Smooth muscle cell (in vitro differentiated cells): ENCODE measurements at regions not wholly inside any gene's neighbourhood (a gene's known extent, or its start where the extent isn't known, plus 50 kb on each side); places are given as distances from the start of the nearest gene placed in this dataset.

Experiments used
- DNase-seq: peaks from one replicate; lab custom pipeline; 2025; ENCODE audit not compliant: unreplicated experiment; lab: John Stamatoyannopoulos, UW
- H2AFZ ChIP-seq: fragments of 200-600 bp; sonication (generic); 2 replicates; pipeline ENCODE4 v1.6.0; 2016; ENCODE audit warnings: antibody characterized with exemption, low read depth, mild to moderate bottlenecking
- H3F3A ChIP-seq: fragments of 200-600 bp; sonication (generic); 2 replicates; pipeline ENCODE4 v1.6.0; 2017; ENCODE audit warnings: antibody characterized with exemption, low read depth
- H3K27ac ChIP-seq: fragments of 200-600 bp; sonication (generic); 2 replicates; pipeline ENCODE4 v1.5.1; 2016; ENCODE audit warnings: low read depth, mild to moderate bottlenecking
- H3K27me3 ChIP-seq: fragments of 200-600 bp; sonication (generic); 2 replicates; pipeline ENCODE4 v1.6.1; 2016; ENCODE audit warnings: low read depth, mild to moderate bottlenecking
- H3K36me3 ChIP-seq: fragments of 200-600 bp; sonication (generic); 2 replicates; pipeline ENCODE4 v1.5.1; 2016; ENCODE audit warnings: low read depth
- H3K4me1 ChIP-seq: fragments of 200-600 bp; sonication (generic); 2 replicates; pipeline ENCODE4 v1.5.1; 2016; ENCODE audit warnings: low read depth
- H3K4me2 ChIP-seq: fragments of 200-600 bp; sonication (generic); 2 replicates; pipeline ENCODE4 v1.6.0; 2016; ENCODE audit warnings: mild to moderate bottlenecking
- H3K4me3 ChIP-seq: fragments of 200-600 bp; sonication (generic); 2 replicates; pipeline ENCODE4 v1.5.1; 2016; ENCODE audit warnings: mild to moderate bottlenecking
- H3K79me2 ChIP-seq: fragments of 200-600 bp; sonication (generic); 2 replicates; pipeline ENCODE4 v1.6.0; 2016; ENCODE audit warnings: low read depth, mild to moderate bottlenecking
- H3K9ac ChIP-seq: fragments of 200-600 bp; sonication (generic); 2 replicates; pipeline ENCODE4 v1.6.0; 2016; ENCODE audit warnings: low read depth
- H3K9me3 ChIP-seq: fragments of 200-600 bp; sonication (generic); replicated peaks from 2 replicates; pipeline ENCODE4 v1.5.1; 2016; ENCODE audit warnings: low read depth
- H4K20me1 ChIP-seq: fragments of 200-600 bp; sonication (generic); 2 replicates; pipeline ENCODE4 v1.6.0; 2016; ENCODE audit warnings: low read depth
- WGBS: methylation state at CpG from one replicate; pipeline ENCODE4 v1.1.7; 2016; ENCODE audit warnings: low lambda C conversion rate; 5-methylcytosine and 5-hydroxymethylcytosine counted together
- TF ChIP-seq, protein P1 (sequence below): fragments of 200-600 bp; sonication (generic); IDR thresholded peaks from 2 replicates; pipeline ENCODE4 v1.5.1; 2017; ENCODE audit warnings: borderline replicate concordance, mild to moderate bottlenecking, antibody characterized with exemption; ENCODE audit not compliant: insufficient read depth, poor library complexity, severe bottlenecking

DNA sequence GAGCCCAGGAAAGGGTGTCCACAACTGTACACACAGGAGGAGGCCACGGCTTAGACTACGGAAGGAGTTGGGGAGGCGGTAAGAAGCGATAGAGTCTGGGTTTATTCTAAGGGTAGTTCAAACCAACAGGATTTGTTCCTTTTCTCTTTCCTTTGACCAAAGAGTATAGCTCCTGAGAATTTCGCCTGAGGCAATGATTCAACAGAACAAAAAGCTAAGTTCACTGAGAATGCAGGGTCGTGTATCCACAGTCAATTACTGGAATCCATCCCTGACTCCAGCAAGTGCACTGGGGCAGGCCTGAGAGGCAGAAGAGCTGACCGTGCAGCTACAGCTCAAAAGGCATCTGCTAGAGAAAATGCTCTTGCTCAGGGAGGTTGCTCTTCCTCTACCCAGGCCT, 140.9 kb downstream of the TFCP2L1 start:
- Histone ChIP-seq H3K27ac (no peak overlapping the region), H4K20me1 (no peaks in the 10 kb centered on the region), H3K36me3 (no peaks in the 10 kb centered on the region), H3K27me3 (no peaks in the 10 kb centered on the region), H3K4me1 (no peaks in the 10 kb centered on the region), H2AFZ (no peak overlapping the region), H3K4me2 (no peak overlapping the region), H3K9me3 (no peaks in the 10 kb centered on the region), H3F3A (no peaks in the 10 kb centered on the region), H3K79me2 (no peaks in the 10 kb centered on the region), H3K4me3 (no peak overlapping the region), H3K9ac (no peak overlapping the region)
- WGBS = 82% methylated on average over 7 of the region's 7 CpGs
- DNase-seq = no peak
- TF ChIP-seq, protein P1, sequence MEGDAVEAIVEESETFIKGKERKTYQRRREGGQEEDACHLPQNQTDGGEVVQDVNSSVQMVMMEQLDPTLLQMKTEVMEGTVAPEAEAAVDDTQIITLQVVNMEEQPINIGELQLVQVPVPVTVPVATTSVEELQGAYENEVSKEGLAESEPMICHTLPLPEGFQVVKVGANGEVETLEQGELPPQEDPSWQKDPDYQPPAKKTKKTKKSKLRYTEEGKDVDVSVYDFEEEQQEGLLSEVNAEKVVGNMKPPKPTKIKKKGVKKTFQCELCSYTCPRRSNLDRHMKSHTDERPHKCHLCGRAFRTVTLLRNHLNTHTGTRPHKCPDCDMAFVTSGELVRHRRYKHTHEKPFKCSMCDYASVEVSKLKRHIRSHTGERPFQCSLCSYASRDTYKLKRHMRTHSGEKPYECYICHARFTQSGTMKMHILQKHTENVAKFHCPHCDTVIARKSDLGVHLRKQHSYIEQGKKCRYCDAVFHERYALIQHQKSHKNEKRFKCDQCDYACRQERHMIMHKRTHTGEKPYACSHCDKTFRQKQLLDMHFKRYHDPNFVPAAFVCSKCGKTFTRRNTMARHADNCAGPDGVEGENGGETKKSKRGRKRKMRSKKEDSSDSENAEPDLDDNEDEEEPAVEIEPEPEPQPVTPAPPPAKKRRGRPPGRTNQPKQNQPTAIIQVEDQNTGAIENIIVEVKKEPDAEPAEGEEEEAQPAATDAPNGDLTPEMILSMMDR = no peak

DNA sequence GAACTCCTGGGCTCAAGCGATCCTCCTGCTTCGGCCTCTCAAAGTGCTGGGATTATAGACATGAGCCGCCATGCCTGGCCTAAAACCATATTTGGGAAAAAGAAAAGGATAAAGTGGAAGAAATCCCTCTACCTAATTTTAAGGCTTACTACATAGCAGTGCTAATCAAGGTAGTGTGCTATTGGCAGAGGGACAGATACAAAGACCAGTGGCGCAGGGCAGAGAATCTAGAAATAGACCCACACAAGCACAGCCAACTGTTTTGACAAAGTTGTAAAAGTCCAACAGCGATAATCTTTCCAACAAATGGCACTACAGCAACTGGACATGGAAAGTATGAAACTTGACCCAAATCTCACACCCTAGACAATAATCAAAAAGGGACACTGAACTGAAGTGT, 138.4 kb downstream of the TFCP2L1 start:
- no peak for DNase-seq
- TF ChIP-seq, protein P1 = no peak
- Histone ChIP-seq H3K9ac (no peak overlapping the region), H4K20me1 (no peaks in the 10 kb centered on the region), H2AFZ (no peak overlapping the region), H3K4me1 (no peaks in the 10 kb centered on the region), H3K79me2 (no peaks in the 10 kb centered on the region), H3K27ac (no peak overlapping the region), H3K4me3 (no peak overlapping the region), H3K36me3 (no peaks in the 10 kb centered on the region), H3F3A (no peaks in the 10 kb centered on the region), H3K4me2 (no peak overlapping the region), H3K27me3 (peaks cover 8% of the 10 kb centered on the region), H3K9me3 (no peaks in the 10 kb centered on the region)
- WGBS = 97% methylated on average over 5 of the region's 5 CpGs

DNA sequence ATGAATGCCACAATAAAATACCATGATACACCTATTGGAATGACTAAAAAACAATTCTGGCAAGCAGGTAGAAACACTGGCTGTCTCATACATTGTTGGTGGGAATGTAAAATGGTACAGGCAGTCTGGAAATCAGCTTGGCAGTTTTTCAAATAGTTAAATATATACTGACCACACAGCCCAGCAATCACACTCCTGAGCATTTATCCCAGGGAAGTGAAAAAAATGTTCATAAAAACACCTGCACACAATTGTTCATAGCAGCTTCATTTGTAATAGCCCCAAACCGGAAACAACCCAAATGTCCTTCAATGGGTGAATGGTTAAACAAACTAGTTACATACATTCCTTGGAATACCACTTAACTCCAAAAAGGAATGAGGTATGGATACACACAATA, 137.2 kb downstream of the TFCP2L1 start:
- H3K4me1 ChIP-seq = no peaks in the 10 kb centered on the region
- no peak overlapping the region for H3K9ac ChIP-seq
- peaks cover 8% of the 10 kb centered on the region for H3K27me3 ChIP-seq
- H2AFZ ChIP-seq = no peak overlapping the region
- no peaks in the 10 kb centered on the region for H4K20me1 ChIP-seq
- TF ChIP-seq, protein P1 = no peak
- WGBS = 100% methylated on average over 1 of the region's 1 CpG
- H3K27ac ChIP-seq = no peak overlapping the region
- H3K36me3 ChIP-seq = no peaks in the 10 kb centered on the region
- no peak overlapping the region for H3K4me3 ChIP-seq
- H3K4me2 ChIP-seq = no peak overlapping the region
- no peaks in the 10 kb centered on the region for H3F3A ChIP-seq
- H3K79me2 ChIP-seq = no peaks in the 10 kb centered on the region
- no peaks in the 10 kb centered on the region for H3K9me3 ChIP-seq
- DNase-seq = no peak

DNA sequence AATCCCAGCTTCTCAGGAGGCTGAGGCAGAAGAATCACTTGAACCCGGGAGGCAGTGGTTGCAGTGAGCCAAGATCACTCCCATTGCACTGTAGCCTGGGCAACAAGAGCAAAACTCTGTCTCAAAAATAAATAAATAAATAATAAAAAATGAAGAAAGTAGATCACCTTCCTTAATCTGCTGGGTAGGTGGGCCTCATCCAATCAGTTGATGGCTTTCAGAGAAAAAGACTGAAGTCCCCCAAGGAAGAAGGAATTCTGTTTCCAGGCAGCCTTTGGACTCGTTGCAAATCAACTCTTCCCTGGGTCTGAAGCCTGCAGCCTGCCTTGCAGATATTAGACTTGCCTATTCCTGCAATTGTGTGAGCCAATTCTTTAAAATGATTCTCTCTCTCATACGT, 136.5 kb downstream of the TFCP2L1 start:
- WGBS = 78% methylated on average over 3 of the region's 3 CpGs

More for the DNA sequence above, 136.5 kb downstream of the TFCP2L1 start:
- Histone ChIP-seq H3K27me3 (peaks cover 8% of the 10 kb centered on the region), H3K9me3 (no peaks in the 10 kb centered on the region), H3K4me1 (no peaks in the 10 kb centered on the region), H3K36me3 (no peaks in the 10 kb centered on the region), H3K4me3 (no peak overlapping the region), H4K20me1 (no peaks in the 10 kb centered on the region), H3K9ac (no peak overlapping the region), H3K27ac (no peak overlapping the region), H3F3A (no peaks in the 10 kb centered on the region), H3K79me2 (no peaks in the 10 kb centered on the region), H3K4me2 (no peak overlapping the region), H2AFZ (no peak overlapping the region)
- DNase-seq = no peak
- TF ChIP-seq, protein P1 = no peak
